ENCODE measurements at regions not wholly inside any gene's neighbourhood (a gene's known extent, or its start where the extent isn't known, plus 50 kb on each side); places are given as distances from the start of the nearest gene placed in this dataset.

DNA sequence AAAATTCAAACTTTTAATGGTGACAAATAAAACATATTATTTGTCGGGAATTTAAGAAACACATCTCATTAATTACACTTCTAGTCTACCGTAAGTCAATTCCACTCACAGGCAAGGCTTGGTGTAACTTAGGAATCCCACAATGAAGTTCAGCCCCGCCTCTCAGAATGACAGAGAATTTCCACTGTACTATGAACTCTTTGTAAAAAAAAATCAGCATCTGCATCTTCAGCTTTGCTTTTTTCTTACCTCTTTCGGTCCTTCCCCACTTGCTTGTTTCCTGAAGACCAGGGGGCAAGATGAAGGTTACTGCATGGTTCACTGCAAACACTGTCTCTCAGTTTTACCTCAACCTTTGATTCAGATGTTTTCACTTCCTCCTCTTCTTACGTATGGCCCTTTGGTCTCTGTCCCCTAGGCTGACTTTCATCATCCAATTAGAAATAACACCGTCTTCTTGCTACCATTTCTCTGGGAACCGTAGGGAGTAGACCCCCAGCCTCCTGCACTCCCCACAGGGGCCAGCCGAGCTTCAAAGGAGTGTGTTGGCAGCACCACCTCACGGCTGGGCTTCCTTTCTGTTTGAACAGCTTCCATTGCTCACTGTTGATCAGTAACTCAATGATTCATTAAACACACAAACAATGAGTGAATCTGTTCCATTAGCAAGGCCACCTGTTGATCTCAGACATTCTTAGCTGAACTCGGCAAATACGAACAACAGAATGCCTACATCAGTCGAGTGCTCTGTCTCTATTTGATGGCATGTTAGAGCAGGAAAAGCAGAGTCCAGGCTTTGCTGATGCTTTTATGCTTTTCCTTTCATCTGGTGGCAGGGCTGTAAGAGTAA lies 343.0 kb downstream of the BMP4 start:
- no peak for DNase-seq (ENCODE audit: low read depth in 2 of 2)

DNA sequence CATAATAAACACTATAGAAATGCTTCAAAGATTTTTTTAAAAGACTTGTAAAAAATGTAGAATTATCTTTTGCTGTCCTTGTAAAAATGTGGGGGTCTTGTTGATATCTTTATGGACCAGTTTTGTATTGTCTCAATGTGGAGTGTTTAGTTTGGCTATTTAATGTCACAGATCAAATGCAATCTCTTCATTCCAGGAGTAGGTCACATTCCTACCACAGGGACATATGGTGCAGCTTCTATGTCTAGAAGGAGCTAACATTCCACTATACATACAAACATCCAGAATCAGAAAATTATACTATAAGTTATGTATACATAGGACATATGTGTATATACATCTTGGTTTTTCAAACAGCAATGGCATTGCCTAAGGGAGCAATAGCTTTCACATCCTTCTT lies 345.7 kb downstream of the BMP4 start:
- DNase-seq (ENCODE audit: low read depth in 2 of 2), result no peak

- no peak for DNase-seq (ENCODE audit: low read depth in 2 of 2)
These were observed 347.6 kb downstream of the BMP4 start for GRCh38 chr14:53609009-53609408.

DNA sequence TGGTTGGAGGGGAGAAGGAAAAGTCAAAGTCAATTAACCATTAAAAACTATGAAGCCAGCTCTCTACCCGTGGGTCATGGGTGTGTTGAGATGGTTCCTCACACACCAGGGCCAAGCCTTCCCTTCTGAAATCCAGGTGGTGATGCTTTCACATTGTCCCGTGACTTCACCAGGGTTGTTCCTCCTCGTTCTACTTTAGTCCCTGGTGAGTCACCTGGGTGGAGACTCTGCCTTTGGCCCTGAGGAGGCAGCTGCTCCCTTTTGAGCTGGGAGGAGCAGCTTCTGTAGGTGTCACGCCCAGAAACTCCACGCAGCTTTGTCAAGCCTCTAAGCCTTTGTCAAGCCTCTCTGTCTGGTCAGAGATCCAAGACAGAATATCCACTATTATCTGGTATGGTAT lies 348.3 kb downstream of the BMP4 start:
- no peak for DNase-seq (ENCODE audit: low read depth in 2 of 2)

- DNase-seq (ENCODE audit: low read depth in 2 of 2), result no peak
These were observed 350.4 kb downstream of the BMP4 start for GRCh38 chr14:53606203-53606602.

DNA sequence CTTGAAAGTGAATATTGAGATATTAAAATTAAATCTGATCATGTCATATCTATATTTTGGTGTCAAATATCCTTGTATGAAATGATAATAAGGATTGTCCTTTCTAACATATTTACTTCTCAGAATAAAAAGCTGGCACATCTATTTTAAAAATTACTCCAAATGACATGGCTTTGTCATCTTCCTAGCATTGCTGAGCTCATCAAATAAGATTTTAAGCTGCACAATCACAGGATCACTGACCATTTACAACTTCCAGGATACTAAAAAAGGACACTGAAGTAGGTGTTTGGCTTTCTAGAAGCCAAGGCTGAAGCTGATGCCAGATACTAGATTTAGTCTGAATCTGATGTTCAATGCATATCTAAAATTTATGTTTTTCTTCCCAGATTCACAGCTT lies 351.1 kb downstream of the BMP4 start:
- no peak for DNase-seq (ENCODE audit: low read depth in 2 of 2)

- no peak for DNase-seq (ENCODE audit: low read depth in 2 of 2)
These were observed 352.6 kb downstream of the BMP4 start for GRCh38 chr14:53603994-53604393.

GRCh38 chr14:53601409-53601808 lies 355.2 kb downstream of the BMP4 start:
- no peak for DNase-seq (ENCODE audit: low read depth in 2 of 2)

DNA sequence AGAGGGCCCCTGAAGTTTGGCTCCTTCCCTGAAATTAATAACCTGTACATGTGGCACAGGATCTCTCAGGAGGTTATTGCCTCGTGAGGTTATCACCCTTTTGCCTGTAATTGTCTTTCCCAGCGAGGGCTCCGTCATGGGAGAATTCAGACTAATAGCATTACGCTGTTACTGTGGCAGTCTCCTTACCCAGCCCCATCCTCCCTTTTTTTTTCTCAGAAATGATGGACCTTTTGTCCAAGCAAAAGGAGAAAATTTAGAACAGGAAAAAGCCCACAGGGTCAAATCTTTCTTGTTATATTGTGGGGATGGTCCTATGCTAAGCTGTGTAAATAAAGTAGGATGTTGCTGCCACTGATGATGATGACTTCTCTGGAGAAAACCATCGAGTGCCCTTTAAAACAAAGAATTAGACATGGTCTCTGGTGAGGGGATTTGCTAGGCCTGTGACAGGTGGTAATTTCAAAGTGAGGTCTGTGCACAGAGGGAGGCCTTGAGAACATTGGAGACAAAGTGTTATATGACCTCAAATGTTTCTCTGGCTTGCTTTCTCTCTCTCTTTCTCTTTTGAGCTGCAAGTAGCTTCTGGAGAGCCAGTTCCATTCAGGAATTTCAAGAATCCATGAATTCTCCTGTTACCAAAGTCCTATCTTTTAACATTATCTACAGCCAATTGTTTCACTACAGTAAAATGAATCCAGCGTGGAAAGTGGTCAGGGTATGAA lies 357.2 kb downstream of the BMP4 start:
- no peak for DNase-seq (ENCODE audit: low read depth in 2 of 2)

- DNase-seq (ENCODE audit: low read depth in 2 of 2), result no peak
These were observed 359.6 kb downstream of the BMP4 start for GRCh38 chr14:53596853-53597525.

DNA sequence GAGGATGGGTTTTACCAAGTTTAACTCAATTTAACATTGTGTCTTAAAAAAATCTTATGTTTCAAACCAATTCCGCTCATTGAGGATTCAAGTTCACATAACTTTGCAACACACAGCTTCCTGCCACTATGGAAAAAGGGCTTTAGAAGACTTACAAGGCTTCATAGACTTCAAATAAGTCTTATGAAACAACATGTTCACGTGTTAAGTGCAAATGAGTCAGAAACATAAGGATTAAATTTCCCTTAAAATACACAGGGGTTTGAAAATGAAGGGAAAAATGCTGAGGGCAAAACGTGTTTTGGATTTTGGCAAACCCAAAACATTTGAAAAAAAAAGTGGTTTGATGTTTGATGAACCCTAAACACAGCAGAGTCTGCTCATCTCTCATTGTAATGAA lies 364.8 kb downstream of the BMP4 start:
- DNase-seq (ENCODE audit: low read depth in 2 of 2), result peak; percentile 7 to 17

GRCh38 chr14:53581504-53581903 lies 375.1 kb downstream of the BMP4 start:
- DNase-seq (ENCODE audit: low read depth in 2 of 2), result no peak

GRCh38 chr14:53571641-53572328 lies 384.8 kb downstream of the BMP4 start:
- DNase-seq (ENCODE audit: low read depth in 2 of 2), result no peak

DNA sequence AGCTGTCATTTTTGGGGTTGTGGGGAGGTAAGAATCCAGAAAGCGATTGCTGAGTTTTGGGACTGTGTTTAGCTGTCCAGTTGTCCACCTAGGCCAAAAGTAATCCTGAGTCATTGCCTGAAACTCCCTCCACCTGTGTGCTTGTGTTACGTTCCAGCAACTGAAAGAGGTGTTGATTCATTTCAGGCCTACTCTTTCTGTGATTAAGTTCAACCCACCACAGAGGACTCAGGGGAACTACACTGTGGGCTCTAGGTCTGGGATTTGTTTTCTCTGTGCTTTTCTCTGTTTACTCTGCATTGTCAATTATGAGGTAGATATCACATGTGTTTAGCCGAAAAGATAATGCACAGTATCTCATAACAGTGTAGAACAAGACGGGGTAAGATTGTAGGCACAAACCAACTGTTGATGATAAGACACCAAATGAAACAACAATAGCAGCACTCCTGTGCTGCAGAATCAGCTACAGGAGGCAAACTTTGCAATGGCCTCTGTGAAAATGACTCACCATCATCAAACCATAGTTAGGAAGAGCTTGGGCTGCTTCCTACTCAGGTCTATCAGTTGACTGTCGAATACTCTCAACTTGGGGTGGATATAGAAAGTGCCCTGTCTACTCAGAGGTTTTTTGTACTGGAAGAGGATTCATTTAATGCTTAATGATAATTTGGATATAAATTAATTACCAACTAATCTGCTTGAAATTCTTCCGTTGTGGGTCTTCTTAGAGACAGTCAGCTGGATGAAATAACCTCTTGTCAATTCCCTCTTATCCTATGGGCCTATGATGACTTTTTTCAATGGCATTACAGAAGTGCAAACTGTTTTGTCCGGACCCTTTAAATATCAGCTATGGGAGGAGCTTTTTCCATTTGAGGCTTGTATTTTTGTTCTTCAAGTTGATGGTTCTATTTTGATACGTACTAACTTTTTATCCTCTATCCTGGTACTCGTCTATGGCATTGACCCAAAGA lies 385.9 kb downstream of the BMP4 start:
- no peak for DNase-seq (ENCODE audit: low read depth in 2 of 2)

- no peak for DNase-seq (ENCODE audit: low read depth in 2 of 2)
These were observed 387.2 kb downstream of the BMP4 start for GRCh38 chr14:53569446-53569845.

- no peak for DNase-seq (ENCODE audit: low read depth in 2 of 2)
These were observed 389.3 kb downstream of the BMP4 start for GRCh38 chr14:53567236-53567780.

GRCh38 chr14:53564870-53565269 lies 391.8 kb downstream of the BMP4 start:
- DNase-seq (ENCODE audit: low read depth in 2 of 2), result no peak

GRCh38 chr14:53563628-53564027 lies 393.0 kb downstream of the BMP4 start:
- no peak for DNase-seq (ENCODE audit: low read depth in 2 of 2)

DNA sequence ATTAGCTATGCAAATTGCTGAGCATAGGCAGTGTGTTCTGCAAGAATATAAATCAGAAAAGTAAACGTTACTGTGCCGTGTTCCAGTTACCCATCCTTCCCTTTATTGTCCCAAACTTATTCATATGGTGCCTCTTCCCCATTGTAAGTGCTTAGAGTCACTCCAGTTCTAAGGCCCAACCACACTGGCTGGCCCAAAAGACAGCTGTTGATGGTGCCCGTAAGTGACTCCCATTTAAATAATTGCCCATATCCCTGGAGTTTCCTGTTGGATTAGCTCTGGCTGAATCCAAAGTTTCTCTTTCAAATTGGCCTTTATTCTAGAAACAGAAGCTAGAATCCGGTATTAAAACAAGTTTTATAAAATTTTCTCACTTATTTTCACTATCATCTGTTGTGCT lies 400.1 kb upstream of the DDHD1 start:
- no peak for DNase-seq (ENCODE audit: low read depth in 2 of 2)

DNA sequence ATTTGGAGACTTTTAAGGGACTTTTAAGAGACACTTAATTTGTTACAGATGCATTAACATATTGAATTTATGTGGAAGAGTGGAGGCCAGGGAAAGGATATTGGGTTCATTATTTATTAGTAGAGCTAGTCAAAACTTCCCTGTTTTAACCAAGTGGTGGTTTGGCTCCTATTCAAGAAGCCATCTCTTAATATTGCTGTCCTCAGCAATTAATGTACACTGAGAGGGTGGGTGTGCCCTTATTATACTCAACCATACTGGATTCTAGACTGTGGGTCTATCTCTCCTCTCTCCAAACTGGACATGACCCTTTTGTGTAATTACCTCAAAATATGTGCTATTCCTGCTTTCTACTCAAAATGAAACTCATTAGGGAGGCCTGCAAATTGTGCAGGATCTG lies 398.7 kb upstream of the DDHD1 start:
- no peak for DNase-seq (ENCODE audit: low read depth in 2 of 2)

- no peak for DNase-seq (ENCODE audit: low read depth in 2 of 2)
These were observed 397.7 kb upstream of the DDHD1 start for GRCh38 chr14:53550776-53551175.
